Liver (tissue), 8 donors: ENCODE measurements at regions not wholly inside any gene's neighbourhood (a gene's known extent, or its start where the extent isn't known, plus 50 kb on each side); places are given as distances from the start of the nearest gene placed in this dataset.

Source experiments
- DNase-seq: peaks from one replicate; pipeline ENCODE4 v3.0.0-alpha.2; 2017; ENCODE audit warnings: low spot score
- H3K27ac ChIP-seq, 2 donors: one replicate each; pipeline ENCODE4 v1.7.0; 2013; ENCODE audit warnings: inconsistent platforms in 2 of 2, low read length in 2 of 2, control low read depth in 1 of 2, low read depth in 1 of 2, mild to moderate bottlenecking in 1 of 2
- H3K27me3 ChIP-seq, 4 donors: one replicate each; pipeline versions ENCODE4 v1.6.1 to v1.7.0; 2013; ENCODE audit warnings: low read length in 3 of 4, inconsistent platforms in 1 of 4, mild to moderate bottlenecking in 1 of 4, moderate library complexity in 1 of 4; ENCODE audit not compliant: control insufficient read depth in 4 of 4, insufficient read depth in 4 of 4
- H3K36me3 ChIP-seq, 4 donors: one replicate each; pipeline versions ENCODE4 v1.6.1 to v1.7.0; 2013; ENCODE audit warnings: low read length in 3 of 4, mild to moderate bottlenecking in 3 of 4, low read depth in 1 of 4, moderate library complexity in 1 of 4; ENCODE audit not compliant: control insufficient read depth in 4 of 4, insufficient read depth in 3 of 4
- H3K4me1 ChIP-seq, 4 donors: one replicate each; pipeline versions ENCODE4 v1.6.1 to v1.7.0; 2013; ENCODE audit warnings: low read length in 3 of 4, mild to moderate bottlenecking in 3 of 4, moderate library complexity in 1 of 4; ENCODE audit not compliant: control insufficient read depth in 4 of 4, insufficient read depth in 4 of 4
- H3K4me3 ChIP-seq, 3 donors: one replicate each; pipeline versions ENCODE4 v1.6.1 to v1.7.0; 2013; ENCODE audit warnings: low read length in 3 of 3, control low read depth in 1 of 3, low read depth in 1 of 3, mild to moderate bottlenecking in 1 of 3
- H3K9ac ChIP-seq, 2 donors: one replicate each; pipeline ENCODE4 v1.7.0; 2013; ENCODE audit warnings: low read length in 2 of 2, mild to moderate bottlenecking in 2 of 2, moderate library complexity in 2 of 2, control low read depth in 1 of 2, low read depth in 1 of 2
- H3K9me3 ChIP-seq, 4 donors: one replicate each; pipeline versions ENCODE4 v1.6.1 to v1.7.0; 2013; ENCODE audit warnings: low read length in 3 of 4; ENCODE audit not compliant: control insufficient read depth in 4 of 4
- ATF3 ChIP-seq: IDR thresholded peaks from 2 replicates; pipeline ENCODE4 v1.6.1; 2016; ENCODE audit warnings: antibody characterized with exemption
- CTCF ChIP-seq: fragments of 150-350 bp; IDR thresholded peaks from 2 replicates; pipeline ENCODE4 v1.5.1; 2017; ENCODE audit warnings: improper control_type of control experiment, low read depth, low read length; ENCODE audit not compliant: missing input control
- EGR1 ChIP-seq, 2 donors: IDR thresholded peaks; 2 replicates each; pipeline ENCODE4 v1.6.1; 2016 to 2018; ENCODE audit warnings: antibody characterized with exemption in 2 of 2, low read depth in 2 of 2
- FOXA1 ChIP-seq: IDR thresholded peaks from 2 replicates; pipeline ENCODE4 v1.6.1; 2016; ENCODE audit warnings: antibody characterized with exemption
- FOXA2 ChIP-seq: IDR thresholded peaks from 2 replicates; pipeline ENCODE4 v1.6.1; 2016; ENCODE audit warnings: antibody characterized with exemption
- GABPA ChIP-seq, 2 donors: IDR thresholded peaks in 1 of 2; conservative IDR thresholded peaks in 1 of 2; 2 replicates each; pipeline ENCODE4 v1.6.1; 2016; ENCODE audit warnings: antibody characterized with exemption in 2 of 2, mild to moderate bottlenecking in 1 of 2, moderate library complexity in 1 of 2
- HNF4A ChIP-seq, 2 donors: conservative IDR thresholded peaks; 2 replicates each; pipeline ENCODE4 v1.6.1; 2016; ENCODE audit warnings: antibody characterized with exemption in 2 of 2, mild to moderate bottlenecking in 2 of 2
- HNF4G ChIP-seq: IDR thresholded peaks from 2 replicates; pipeline ENCODE4 v1.6.1; 2016; ENCODE audit warnings: antibody characterized with exemption
- JUND ChIP-seq, 2 donors: IDR thresholded peaks; 2 replicates each; pipeline ENCODE4 v1.6.1; 2016; ENCODE audit warnings: antibody characterized with exemption in 2 of 2
- MAX ChIP-seq: IDR thresholded peaks from 2 replicates; pipeline ENCODE4 v1.6.1; 2016; ENCODE audit warnings: antibody characterized with exemption
- NR2F2 ChIP-seq: IDR thresholded peaks from 2 replicates; pipeline ENCODE4 v1.6.1; 2016; ENCODE audit warnings: antibody characterized with exemption
- RAD21 ChIP-seq, 2 donors: IDR thresholded peaks; 2 replicates each; pipeline ENCODE4 v1.6.1; 2016; ENCODE audit warnings: antibody characterized with exemption in 2 of 2, mild to moderate bottlenecking in 2 of 2
- REST ChIP-seq: IDR thresholded peaks from 2 replicates; pipeline ENCODE4 v1.6.1; 2016; ENCODE audit warnings: antibody characterized with exemption, mild to moderate bottlenecking
- RXRA ChIP-seq, 2 donors: IDR thresholded peaks; 2 replicates each; pipeline ENCODE4 v1.6.1; 2017 to 2018; ENCODE audit warnings: antibody characterized with exemption in 2 of 2, mild to moderate bottlenecking in 1 of 2
- SP1 ChIP-seq: IDR thresholded peaks from 2 replicates; pipeline ENCODE4 v1.6.1; 2018; ENCODE audit warnings: antibody characterized with exemption, mild to moderate bottlenecking
- TAF1 ChIP-seq: conservative IDR thresholded peaks from 2 replicates; pipeline ENCODE4 v1.6.1; 2016; ENCODE audit warnings: antibody characterized with exemption, mild to moderate bottlenecking
- YY1 ChIP-seq: IDR thresholded peaks from 2 replicates; pipeline ENCODE4 v1.6.1; 2016; ENCODE audit warnings: antibody characterized with exemption, mild to moderate bottlenecking
- ZBTB33 ChIP-seq: IDR thresholded peaks from 2 replicates; pipeline ENCODE4 v1.6.1; 2016; ENCODE audit warnings: antibody characterized with exemption
- WGBS: extraction: QIAGEN DNeasy Blood & Tissue Kit; methylation state at CpG from one replicate; pipeline ENCODE4 v1.1.7; 2013; 5-methylcytosine and 5-hydroxymethylcytosine counted together
- donor health status: healthy.
- donor health status: healthy.
- donor health status: healthy.
- donor health status: healthy.
- donor health status: healthy.

- TF ChIP-seq ZBTB33 (no peak), HNF4G (no peak), HNF4A (conservative IDR thresholded peaks at IDR 0.05) (no peak)
Observed at GRCh38 chr18:78611869-78612268, 367.7 kb upstream of the SALL3 start (continued).

- no peak for DNase-seq
- Histone ChIP-seq H3K27me3 (peaks cover 0 to 3% (median 0%) of the 10 kb centered on the region in 4 donors), H3K9ac (no peak overlapping the region), H3K36me3 (no peaks in the 10 kb centered on the region), H3K9me3 (peaks cover 0 to 4% (median under 1%) of the 10 kb centered on the region in 4 donors), H3K27ac (no peak overlapping the region), H3K4me1 (no peaks in the 10 kb centered on the region), H3K4me3 (no peak overlapping the region)
- TF ChIP-seq RXRA (IDR thresholded peaks at IDR 0.05) (no peak), YY1 (no peak), FOXA1 (no peak), HNF4G (no peak), GABPA (IDR thresholded peaks at IDR 0.05 in 1 of 2, conservative IDR thresholded peaks at IDR 0.05 in 1 of 2) (no peak), ATF3 (no peak), FOXA2 (no peak), CTCF (no peak), EGR1 (IDR thresholded peaks at IDR 0.05; ENCODE audit: low read depth in 2 of 2) (no peak), NR2F2 (no peak), TAF1 (no peak), MAX (no peak), RAD21 (IDR thresholded peaks at IDR 0.05) (no peak), ZBTB33 (no peak), HNF4A (conservative IDR thresholded peaks at IDR 0.05) (no peak), JUND (IDR thresholded peaks at IDR 0.05) (no peak), SP1 (no peak), REST (no peak)
- 81% methylated on average over 7 of the region's 7 CpGs for WGBS
Observed at GRCh38 chr18:78612318-78612717, 367.3 kb upstream of the SALL3 start.
